GM12873 (cell line): ENCODE measurements at regions not wholly inside any gene's neighbourhood (a gene's known extent, or its start where the extent isn't known, plus 50 kb on each side); places are given as distances from the start of the nearest gene placed in this dataset.

Source experiments
- TF ChIP-seq, protein P1 (sequence below): IDR thresholded peaks from 2 replicates; pipeline ENCODE4 v1.5.1; 2012; ENCODE audit warnings: low read depth, mild to moderate bottlenecking, moderate library complexity, low read length, control low read depth; ENCODE audit not compliant: insufficient read depth; ENCODE audit errors: missing control alignments

- TF ChIP-seq, protein P1, sequence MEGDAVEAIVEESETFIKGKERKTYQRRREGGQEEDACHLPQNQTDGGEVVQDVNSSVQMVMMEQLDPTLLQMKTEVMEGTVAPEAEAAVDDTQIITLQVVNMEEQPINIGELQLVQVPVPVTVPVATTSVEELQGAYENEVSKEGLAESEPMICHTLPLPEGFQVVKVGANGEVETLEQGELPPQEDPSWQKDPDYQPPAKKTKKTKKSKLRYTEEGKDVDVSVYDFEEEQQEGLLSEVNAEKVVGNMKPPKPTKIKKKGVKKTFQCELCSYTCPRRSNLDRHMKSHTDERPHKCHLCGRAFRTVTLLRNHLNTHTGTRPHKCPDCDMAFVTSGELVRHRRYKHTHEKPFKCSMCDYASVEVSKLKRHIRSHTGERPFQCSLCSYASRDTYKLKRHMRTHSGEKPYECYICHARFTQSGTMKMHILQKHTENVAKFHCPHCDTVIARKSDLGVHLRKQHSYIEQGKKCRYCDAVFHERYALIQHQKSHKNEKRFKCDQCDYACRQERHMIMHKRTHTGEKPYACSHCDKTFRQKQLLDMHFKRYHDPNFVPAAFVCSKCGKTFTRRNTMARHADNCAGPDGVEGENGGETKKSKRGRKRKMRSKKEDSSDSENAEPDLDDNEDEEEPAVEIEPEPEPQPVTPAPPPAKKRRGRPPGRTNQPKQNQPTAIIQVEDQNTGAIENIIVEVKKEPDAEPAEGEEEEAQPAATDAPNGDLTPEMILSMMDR = no peak
These were observed 91.1 kb upstream of the NKX1-1 start for GRCh38 chr4:1497189-1497801.

GRCh38 chr4:1496116-1496642 lies 89.9 kb upstream of the NKX1-1 start:
- TF ChIP-seq, protein P1 = no peak

GRCh38 chr4:1495416-1496115 lies 89.3 kb upstream of the NKX1-1 start:
- TF ChIP-seq, protein P1 = no peak

- TF ChIP-seq, protein P1 = no peak
These were observed 88.4 kb upstream of the NKX1-1 start for GRCh38 chr4:1494416-1495315.

DNA sequence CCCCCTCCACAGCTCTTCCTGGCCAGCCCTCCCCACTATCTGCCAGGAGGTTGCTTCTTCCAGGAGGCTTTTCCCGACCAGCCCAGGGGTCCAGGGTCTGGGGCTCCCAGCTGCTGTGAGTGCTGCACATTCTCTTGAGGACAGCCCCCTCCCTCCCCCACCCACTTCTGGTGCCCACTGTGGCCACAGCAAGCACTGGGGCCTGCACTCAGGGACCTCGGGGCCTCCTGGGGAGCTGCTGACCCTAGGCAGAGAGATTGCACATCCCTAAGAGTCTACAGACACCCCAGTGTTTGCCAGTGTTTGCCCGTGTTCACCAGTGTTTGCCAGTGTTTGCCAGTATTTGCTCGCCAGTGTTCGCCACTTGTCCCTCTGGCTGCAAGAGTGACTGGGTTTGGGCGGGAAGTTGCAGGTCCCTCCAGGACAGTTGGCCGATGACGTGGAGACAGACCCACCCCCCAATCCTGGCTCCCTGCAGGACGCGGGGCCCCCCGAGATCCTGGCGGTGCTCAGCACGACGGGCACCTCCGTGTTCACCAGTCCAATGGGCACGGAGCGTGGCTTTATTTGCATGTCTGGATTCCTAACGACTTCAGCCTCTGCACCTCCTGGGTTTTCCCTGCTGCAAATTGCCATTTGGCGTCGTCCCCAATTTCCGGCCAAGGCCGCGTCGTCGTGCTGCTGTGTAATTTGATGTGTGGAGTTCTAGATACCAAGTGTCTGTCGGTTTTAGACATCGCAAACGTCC lies 87.5 kb upstream of the NKX1-1 start:
- TF ChIP-seq, protein P1 = no peak

- TF ChIP-seq, protein P1 = no peak
These were observed 86.7 kb upstream of the NKX1-1 start for GRCh38 chr4:1492651-1493539.
